GM10248 (cell line): ENCODE measurements at regions not wholly inside any gene's neighbourhood (a gene's known extent, or its start where the extent isn't known, plus 50 kb on each side); places are given as distances from the start of the nearest gene placed in this dataset.

ENCODE experiments used
- CTCF ChIA-PET: fragments of 300-600 bp; sonication (Branson Sonifier 250); formaldehyde crosslinking; extraction: SDS; loops from one replicate; lab custom pipeline; 2021; ENCODE audit warnings: antibody characterized with exemption; lab: Yijun Ruan, JAX
- POLR2A ChIA-PET: fragments of 350-650 bp; sonication (Branson Sonifier 250); formaldehyde crosslinking; extraction: SDS; loops from one replicate; lab custom pipeline; 2020; ENCODE audit warnings: antibody characterized with exemption; lab: Yijun Ruan, JAX
- DNase-seq: peaks from one replicate; pipeline ENCODE4 v3.0.0; 2012; ENCODE audit errors: extremely low spot score
- CTCF ChIP-seq: IDR thresholded peaks from 2 replicates; pipeline ENCODE4 v1.5.1; 2012; ENCODE audit warnings: mild to moderate bottlenecking, low read depth; ENCODE audit errors: extremely low read depth, missing control alignments, control extremely low read depth

GRCh38 chr22:20637750-20638506 is 130.5 kb downstream of the MED15 start:
- POLR2A ChIA-PET, result no interaction called here
- no peak for TF ChIP-seq CTCF
- DNase-seq, result no peak
- CTCF ChIA-PET, result no interaction called here

- POLR2A ChIA-PET, result no interaction called here
- CTCF ChIA-PET, result no interaction called here
- TF ChIP-seq CTCF, result no peak
- DNase-seq, result no peak
Measured at GRCh38 chr22:20638507-20638870, 131.1 kb downstream of the MED15 start.

- POLR2A ChIA-PET, result no interaction called here
- DNase-seq, result no peak
- TF ChIP-seq CTCF, result no peak
- CTCF ChIA-PET, result no interaction called here
Measured at GRCh38 chr22:20639343-20639742, 131.9 kb downstream of the MED15 start.

DNA sequence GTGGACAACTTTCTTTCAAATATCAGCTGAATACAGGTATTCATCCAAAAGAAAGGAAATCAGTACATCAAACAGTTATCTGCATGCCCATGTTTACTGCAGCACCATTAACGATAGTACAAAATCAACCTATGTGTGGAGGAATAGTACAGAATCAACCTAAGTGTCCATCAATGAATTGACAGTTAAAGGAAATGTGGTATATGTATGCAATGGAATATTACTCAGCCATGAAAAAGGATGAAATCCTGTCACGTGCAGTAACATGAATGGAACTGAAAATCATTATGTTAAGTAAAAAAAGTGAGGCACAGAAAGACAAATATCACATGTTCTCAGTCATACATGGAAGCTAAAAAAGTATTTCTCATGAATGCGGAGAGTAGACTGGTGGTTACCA is 132.3 kb downstream of the MED15 start:
- POLR2A ChIA-PET, result no interaction called here

DNA sequence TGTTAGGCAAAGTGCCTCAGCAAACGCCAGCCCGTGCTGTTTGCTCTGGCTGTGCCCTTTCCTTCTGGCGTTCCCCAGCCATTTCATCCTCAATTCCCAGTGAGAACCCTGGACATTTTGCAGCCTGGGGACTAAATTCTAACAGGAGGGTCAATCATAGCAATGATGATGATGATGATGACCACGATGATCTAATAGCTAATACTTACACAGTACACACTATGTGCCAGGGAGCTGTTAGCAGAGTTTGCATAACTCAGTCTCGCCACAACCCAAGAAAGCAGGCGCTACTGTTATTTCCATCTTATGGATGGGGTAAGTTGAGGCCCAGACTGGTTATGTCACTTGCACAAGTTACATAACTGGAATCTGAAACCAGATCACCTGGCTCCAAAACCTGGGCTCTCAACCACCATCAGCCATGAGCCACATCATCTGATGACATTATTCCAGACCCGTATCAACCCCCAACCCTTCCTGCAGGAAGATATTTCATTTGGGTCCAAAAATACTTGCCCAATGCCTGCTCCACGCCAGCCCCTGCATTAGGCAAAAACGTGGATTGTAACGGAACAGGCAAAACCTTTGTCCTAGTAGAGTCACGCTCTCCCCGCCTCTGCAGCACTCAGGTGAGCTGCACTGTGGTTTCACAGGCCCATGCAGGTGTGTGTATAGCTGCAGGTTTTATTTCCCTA is 132.6 kb upstream of the SERPIND1 start:
- no peak for TF ChIP-seq CTCF
- POLR2A ChIA-PET, result no interaction called here
- CTCF ChIA-PET, result interaction anchor here (0.8 to 1.4 kb wide), 2 partner anchors 9 to 23 kb away, joined by 3 to 5 read pairs; no protein-coding TSS in a partner anchor
- DNase-seq, result no peak

More for the DNA sequence above, 132.3 kb downstream of the MED15 start:
- CTCF ChIA-PET, result interaction anchor here (0.7 kb wide), 1 partner anchor 15 kb away, joined by 3 read pairs; no protein-coding TSS in a partner anchor
- no peak for TF ChIP-seq CTCF
- DNase-seq, result no peak

- no peak for TF ChIP-seq CTCF
- DNase-seq, result no peak
- ChIA-PET CTCF (interaction anchor here (1.4 kb wide), 1 partner anchor 9 kb away, joined by 5 read pairs; no protein-coding TSS in a partner anchor), POLR2A (no interaction called here)
Measured at GRCh38 chr22:20641919-20642579, 131.9 kb upstream of the SERPIND1 start.
